Choroid plexus epithelial cell (primary cell): ENCODE measurements at regions not wholly inside any gene's neighbourhood (a gene's known extent, or its start where the extent isn't known, plus 50 kb on each side); places are given as distances from the start of the nearest gene placed in this dataset.

Source experiments
- DNase-seq: peaks from one replicate; pipeline ENCODE4 v3.0.0-alpha.2; 2010; ENCODE audit warnings: low read depth
- H3K4me3 ChIP-seq: 2 replicates; pipeline ENCODE4 v1.5.1; 2011; ENCODE audit warnings: low read depth, mild to moderate bottlenecking, control low read depth, low read length, moderate library complexity
- TF ChIP-seq, protein P1 (sequence below): conservative IDR thresholded peaks from 2 replicates; pipeline ENCODE4 v1.5.1; 2011; ENCODE audit warnings: low read depth, mild to moderate bottlenecking, control low read depth, inconsistent platforms, low read length, moderate library complexity

DNA sequence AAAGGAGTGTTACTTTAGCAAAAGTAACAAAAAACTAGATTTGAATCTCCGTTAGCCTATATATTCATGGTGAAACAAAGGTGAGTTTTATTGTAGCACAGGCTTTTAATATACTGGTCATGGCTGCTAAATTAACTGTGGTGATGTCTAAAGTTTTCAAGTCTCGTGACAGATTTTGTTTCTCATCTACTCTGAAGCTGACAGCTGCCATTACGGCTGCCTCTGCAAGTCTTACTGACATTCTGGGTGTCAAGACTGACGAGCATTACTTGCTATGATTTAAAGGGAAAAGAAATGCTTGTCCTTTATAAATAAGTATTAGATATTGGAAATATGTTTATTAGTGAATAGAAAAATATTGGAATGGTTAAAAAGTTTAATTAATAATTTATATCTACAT lies 207.7 kb downstream of the DSEL start:
- DNase-seq: no peak
- TF ChIP-seq, protein P1, sequence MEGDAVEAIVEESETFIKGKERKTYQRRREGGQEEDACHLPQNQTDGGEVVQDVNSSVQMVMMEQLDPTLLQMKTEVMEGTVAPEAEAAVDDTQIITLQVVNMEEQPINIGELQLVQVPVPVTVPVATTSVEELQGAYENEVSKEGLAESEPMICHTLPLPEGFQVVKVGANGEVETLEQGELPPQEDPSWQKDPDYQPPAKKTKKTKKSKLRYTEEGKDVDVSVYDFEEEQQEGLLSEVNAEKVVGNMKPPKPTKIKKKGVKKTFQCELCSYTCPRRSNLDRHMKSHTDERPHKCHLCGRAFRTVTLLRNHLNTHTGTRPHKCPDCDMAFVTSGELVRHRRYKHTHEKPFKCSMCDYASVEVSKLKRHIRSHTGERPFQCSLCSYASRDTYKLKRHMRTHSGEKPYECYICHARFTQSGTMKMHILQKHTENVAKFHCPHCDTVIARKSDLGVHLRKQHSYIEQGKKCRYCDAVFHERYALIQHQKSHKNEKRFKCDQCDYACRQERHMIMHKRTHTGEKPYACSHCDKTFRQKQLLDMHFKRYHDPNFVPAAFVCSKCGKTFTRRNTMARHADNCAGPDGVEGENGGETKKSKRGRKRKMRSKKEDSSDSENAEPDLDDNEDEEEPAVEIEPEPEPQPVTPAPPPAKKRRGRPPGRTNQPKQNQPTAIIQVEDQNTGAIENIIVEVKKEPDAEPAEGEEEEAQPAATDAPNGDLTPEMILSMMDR: no peak
- H3K4me3 ChIP-seq: no peak overlapping the region

DNA sequence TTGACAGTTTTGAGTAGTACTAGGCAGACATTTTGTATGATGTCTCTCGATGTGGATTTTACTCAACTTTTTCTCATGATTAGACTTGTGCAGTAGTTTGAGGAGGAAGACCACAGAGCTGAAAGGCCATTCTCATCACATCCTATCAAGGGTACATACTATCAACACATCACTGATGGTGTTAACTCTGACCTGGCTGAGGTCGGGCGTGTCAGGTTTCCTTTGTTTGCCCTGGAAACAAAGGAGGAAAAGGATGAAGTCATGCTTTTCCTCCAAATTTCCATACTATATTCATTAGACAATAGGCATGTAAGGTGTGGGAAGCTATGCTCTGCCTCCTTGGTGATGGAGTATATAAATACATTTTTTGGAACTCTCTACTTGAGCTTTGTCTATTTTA lies 211.1 kb downstream of the DSEL start:
- TF ChIP-seq, protein P1: no peak
- DNase-seq: no peak

DNA sequence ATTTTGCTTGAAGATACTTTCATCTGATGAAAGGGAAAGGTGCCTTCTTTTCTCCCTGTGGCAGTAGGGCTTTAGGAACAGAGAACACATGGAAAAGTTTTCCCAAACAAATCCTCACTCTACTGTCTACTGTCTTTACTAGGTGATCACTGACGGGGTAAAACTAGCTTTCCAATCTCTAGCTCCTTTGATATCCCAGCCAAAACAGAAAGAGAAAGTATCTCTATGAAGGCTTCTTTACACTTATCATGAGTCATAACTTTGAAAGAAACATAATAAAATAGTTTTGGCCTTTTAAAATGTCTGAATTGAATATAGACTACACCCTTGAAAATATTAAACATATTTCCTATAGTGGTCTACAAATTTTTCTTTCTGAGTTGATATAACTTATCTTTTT lies 214.5 kb downstream of the DSEL start:
- TF ChIP-seq, protein P1: no peak
- DNase-seq: peak; percentile 62
- H3K4me3 ChIP-seq: no peak overlapping the region

More for the DNA sequence above, 211.1 kb downstream of the DSEL start:
- H3K4me3 ChIP-seq: no peak overlapping the region

DNA sequence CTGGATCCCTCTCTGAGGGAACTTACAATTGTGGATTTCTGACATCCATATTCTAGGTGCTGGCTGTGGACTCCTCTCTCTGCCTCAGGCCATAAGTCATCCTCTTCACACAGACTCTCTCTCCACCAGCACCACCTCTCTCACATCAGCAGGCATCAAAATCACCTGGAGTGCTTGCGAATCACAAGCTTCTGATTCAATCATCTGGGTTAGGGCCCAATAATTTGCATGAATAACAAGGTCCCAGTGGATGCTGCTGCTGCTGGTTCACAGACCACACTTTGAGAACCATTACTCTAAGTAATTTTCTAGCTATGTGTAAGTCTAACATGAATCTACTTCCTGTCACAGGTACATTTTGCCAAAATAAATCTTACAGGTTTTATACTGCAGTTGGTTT lies 214.9 kb downstream of the DSEL start:
- TF ChIP-seq, protein P1: no peak
- DNase-seq: peak; percentile 33
- no peak overlapping the region for H3K4me3 ChIP-seq

DNA sequence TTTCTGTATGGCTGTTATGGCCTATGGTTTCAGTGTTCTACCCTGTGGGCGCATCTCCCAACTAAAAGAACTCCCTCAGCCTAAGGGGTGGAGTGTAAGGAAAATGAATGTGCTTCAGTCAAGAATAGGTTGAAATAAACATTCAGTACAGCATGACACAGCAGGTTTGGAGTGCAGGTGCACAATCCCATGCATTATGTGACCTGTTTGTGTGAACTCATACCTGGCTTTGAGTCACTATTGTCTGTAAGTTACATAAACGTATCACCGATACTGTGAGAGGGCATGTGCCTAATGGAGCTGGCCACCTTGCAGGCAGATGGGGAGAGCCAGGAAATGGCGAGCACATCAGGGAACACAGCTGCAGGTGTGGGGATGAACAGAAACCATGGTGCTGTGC lies 216.0 kb downstream of the DSEL start:
- TF ChIP-seq, protein P1: no peak
- peak; percentile 12 for DNase-seq
- H3K4me3 ChIP-seq: no peak overlapping the region

DNA sequence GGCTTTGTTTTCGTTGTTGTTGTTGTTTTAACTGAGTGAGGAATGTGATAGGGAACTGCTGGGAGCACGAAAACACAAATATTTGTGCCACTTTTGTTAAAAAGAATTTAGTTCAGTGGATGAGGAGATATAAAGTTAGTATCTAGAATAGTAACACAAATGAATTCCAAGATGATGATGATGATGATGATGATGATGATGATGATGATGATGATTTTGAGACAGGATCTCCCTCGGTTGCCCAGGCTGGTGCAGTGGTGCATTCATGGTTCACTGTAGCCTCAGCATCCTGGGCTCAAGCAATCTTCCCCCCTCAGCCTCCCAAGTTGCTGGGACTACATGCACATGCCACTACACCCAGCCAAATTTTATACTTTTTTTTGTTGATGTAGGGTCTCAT lies 223.7 kb downstream of the DSEL start:
- TF ChIP-seq, protein P1: no peak
- DNase-seq: no peak
- no peak overlapping the region for H3K4me3 ChIP-seq

DNA sequence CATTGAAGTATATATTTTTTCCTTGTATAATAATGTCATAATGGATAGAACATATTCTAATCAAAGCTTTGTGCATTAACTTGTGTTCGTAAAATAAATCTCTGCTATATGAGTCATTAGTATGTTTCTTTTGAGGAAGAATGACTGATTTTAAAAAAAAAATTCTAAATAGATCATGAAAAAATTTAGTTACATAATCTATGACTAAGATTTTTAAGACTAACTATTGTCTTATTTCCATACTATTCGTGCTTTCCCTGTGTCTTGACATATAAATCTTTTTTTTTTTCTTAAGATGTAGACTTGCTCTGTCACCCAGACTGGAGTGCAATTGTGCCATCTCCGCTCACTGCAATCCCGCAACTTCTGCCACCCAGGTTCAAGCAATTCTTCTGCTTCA lies 226.1 kb downstream of the DSEL start:
- TF ChIP-seq, protein P1: no peak
- no peak overlapping the region for H3K4me3 ChIP-seq
- DNase-seq: peak; percentile 5
